ENCODE measurements at regions not wholly inside any gene's neighbourhood (a gene's known extent, or its start where the extent isn't known, plus 50 kb on each side); places are given as distances from the start of the nearest gene placed in this dataset.

DNA sequence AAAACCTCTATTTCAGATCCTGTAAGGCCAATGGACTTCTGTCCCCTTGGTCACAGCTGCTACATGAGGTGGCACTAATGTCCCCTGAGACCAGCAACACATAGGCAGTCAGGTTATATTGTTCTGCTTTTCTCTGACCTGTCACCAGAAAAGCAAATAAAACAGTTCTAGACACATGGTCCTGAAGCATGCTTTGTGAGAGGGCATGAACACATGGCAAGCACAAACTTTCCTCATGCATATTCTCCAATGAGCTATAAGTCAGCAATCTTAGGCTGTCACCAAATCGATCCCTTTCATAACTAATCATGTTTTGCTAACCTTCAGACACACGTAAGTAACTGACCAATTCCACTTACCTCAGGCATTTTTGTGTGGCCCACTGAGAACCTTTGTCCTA lies 225.4 kb upstream of the ZC3H12C start:
- DNase-seq: no peak

DNA sequence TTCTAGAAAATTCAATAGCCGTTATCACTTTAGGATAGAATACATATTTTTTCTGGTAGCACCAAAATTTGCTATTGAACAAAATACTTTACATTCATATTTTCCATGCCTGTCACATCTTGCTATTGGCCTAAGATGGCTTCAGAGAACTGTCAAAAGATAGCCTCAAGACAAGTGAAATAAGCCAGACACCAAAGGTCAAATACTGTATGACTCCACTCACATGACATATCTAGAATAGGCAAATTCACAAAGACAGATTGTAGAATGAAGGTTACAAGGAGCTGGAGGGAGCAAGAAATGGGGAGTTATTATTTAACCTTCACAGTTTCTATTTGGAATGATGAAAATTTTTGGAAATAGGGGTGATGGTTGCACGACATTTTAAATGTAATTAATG lies 223.7 kb upstream of the ZC3H12C start:
- DNase-seq: no peak

DNA sequence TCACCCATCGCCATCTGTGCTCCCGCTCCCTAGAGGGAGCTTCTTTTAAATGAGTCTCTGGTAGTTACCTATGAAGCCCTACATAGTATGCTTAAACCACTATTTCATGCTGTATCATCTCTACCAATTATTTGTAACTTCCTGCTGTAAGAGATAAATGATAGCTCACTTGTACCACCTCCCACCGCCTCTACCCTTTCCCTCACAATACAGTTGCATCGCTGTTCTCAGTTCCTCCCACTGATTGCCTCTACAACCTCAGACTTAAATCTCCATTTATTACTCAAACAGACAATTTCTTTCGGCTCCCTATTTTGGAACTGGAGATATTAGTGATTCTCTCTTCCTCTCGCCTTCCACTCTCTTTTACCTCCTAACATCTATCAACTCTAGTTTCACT lies 222.9 kb upstream of the ZC3H12C start:
- no peak for DNase-seq

DNA sequence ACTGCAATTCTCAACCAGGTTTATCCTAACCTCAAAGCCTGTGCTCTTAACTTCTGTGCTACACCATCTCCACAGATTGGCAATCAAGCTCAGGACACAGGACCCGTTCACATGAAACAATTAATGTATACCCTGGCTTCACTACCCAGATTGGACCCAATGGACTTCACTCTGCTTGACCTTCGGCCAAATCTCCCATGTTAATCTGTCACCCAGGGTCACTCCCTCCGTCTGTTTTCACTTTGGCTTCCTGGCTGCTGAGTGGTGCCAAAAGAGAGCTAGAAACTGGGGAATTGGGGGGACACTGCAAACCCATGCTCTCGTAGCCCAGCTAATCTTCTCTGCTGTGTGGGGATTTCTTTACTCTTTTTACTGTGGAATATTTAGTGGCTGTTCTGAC lies 216.1 kb upstream of the ZC3H12C start:
- DNase-seq: no peak

DNA sequence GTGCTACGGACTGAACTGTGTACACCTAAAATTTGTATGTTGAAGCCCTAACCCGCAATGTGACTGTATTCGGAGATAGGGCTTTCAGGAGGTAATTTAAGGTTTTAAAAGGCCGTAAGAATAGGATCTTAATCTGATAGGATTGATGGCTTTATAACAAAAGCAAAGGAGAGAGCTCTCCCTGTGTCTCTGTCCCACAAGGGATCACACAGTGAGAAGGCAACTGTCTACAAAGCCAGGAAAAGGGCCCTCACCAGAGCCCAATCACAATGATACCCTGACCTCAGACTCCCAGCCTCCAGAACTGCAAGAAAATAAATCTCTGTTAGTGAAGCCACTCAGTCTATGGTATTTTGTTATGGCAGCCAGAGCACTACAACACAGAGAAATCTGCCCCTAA lies 208.7 kb upstream of the ZC3H12C start:
- peak; percentile 46 for DNase-seq

DNA sequence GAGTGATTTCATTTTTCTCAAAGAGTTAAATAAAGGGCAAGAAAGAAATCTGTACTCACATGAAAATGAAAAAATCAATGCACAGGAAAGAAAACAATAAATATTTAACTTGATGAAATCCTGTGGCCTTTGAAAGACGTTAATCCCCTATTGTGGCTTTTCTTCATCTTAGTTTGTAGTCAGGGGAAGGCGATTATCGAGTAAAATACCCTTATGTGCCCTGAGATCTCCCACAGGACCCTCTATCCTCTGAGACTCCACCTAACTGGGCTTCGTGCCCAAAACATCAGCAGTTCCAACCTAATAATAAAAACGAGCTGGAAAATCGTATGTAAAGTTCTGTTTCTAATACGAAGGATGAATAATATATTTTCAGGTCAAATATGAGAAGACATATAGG lies 208.2 kb upstream of the ZC3H12C start:
- peak; percentile 76 for DNase-seq

DNA sequence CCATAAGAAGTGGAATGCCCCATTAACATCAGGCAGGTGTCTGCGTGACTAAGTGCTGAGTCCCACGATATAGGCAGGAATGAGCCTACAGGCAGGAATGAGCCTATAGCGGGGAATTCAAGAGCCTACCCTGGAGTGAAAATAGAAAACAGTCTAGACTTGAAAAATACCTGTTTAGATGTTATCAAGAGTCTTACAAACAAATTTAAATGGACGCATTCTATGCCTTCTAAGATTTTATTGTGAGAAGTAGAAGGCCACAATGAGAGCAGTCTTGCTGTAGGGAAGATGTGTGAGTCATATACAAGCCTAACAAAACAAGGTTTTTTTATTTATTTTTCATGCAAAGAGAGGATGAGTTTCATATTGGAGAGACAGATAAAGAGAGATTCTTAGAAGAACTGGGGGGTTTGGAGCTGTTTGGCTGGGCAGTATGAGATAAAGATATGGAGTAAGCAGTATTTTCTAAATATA lies 200.8 kb upstream of the ZC3H12C start:
- no peak for DNase-seq

DNA sequence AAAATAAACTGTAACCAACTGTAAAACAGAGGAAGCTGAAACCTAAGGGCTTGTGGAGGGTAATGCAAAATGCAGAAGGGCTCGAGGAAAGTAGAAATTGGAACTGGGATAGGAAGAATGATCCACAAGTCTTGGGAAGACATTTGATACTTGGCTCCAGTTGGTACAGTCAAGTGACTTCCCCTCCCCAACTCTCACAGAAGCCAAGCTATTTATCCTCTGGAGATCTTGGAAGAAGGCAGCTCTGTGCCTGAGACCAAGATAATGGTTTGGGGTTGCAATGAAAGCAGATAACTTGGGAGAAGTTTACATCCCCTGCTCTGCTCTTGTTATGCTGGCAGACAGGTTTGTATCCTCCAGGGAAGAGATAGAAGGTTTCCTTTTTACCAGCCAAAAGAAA lies 198.9 kb upstream of the ZC3H12C start:
- DNase-seq: no peak

DNA sequence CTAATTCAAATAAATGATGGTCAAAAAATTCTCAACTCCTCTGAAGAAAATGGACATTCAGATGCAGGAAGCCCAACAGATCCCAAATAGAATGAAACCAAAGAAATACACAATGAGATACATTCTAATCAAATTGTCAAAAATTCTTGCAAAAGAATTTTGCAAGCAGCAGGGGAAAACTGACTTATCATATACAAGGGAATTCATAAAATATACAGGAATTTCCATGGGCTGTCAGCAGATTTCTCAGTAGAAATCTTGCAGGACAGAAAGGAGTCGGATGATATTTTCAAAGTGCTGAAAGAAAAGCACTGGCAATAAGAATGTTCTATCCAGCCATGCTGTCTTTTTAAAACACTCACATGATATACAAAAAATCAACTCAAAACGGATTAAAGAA lies 194.6 kb upstream of the ZC3H12C start:
- no peak for DNase-seq

DNA sequence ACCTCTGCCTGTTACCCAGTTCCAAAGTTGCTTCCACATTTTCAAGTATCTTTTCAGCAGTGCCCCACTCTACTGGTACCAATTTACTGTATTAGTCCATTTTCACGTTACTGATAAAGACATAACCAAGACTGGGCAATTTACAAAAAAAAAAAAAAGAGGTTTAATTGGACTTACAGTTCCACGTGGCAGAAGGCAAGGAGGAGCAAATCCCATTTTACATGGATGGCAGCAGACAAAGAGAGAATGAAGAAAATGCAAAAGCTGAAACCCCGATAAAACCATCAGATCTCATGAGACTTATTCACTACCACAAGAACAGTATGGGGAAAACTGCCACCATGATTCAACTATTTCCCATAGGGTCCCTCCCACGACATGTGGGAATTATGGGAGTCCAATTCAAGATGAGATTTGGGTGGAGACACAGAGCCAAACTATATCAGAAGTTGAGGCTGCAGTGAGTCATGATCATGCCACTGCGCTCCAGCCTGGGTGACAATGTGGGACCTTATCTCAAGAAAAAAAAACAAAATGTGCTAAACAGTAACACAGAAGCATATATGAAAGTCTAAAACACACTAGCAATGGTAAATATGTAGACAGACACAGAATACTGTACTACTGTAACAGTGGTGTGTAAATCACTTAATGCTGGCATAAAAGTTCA lies 190.3 kb upstream of the ZC3H12C start:
- DNase-seq: no peak

DNA sequence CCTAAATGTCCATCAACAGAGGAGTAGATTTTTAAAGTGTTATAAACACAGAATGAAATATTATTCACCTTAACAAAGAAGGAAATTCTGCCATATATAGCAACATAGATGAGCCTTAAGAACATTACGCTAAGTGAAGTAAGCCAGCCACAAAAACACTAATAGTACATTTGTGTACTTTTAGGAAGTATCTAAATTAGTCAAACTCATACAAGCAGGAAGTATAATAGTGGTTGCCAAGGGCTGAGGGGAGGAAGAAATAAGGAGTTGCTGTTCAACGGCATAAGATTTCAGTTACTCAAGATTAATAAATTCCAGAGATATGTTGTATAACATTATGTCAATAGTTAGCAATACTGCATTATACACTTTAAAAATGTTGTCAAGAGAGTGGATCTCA lies 181.7 kb upstream of the ZC3H12C start:
- no peak for DNase-seq

DNA sequence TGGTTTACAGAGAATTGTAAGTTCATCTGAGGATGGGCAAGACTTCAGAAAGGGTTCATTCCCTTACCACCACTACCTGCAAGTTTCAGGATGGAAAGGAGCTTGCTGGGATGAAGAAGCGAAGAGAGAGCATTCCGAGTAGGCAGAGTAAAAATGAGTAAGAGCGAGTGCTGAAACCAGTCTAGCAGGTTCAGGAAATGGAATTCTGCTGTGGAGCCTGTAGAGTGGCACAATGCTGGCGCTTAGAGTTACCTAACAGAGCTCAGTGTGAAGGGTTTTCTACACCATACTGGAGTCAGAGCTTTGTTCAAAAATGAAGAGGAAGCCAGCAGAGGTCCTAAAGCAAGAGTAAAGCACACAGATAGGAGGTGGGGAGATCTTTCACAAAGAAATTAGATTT lies 179.2 kb upstream of the ZC3H12C start:
- no peak for DNase-seq

DNA sequence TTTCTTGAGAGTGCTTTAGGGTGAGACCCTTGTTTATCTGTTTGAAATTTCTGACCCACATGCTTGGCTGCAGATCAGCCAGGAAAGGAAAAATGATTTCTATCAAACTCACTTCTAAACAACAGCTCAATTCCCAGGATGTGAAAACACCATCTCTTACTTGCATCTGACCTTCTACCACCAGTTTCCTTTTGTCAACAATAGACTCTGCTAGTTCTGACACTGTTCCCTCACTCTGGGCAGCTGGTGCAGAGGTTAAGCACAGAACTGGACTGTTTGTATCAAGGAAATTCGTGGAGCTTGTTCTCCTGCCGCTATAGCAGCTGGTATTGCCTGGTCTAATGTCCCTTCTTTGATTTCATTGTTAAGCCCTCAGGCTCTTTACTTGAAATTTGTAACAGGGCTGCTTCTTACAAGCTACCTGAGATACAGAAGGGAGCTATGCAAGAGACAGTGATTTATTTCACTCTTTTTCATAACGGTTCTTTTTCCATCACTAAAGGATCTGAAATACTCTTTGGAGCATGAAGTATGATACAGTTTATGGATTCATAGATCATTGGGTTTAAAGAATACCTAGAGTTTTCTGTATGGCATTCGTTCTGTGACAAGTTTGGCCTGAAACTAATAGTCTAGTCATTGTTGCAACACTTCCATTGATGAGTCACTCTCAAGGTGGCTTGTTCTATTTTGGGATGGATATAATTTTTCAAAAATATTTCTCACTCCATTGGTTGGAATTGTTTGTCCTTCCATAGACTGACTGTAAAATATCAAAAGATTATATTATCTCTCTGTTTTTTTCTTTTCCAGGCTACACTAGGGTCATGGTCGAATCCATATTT lies 178.2 kb upstream of the ZC3H12C start:
- no peak for DNase-seq

DNA sequence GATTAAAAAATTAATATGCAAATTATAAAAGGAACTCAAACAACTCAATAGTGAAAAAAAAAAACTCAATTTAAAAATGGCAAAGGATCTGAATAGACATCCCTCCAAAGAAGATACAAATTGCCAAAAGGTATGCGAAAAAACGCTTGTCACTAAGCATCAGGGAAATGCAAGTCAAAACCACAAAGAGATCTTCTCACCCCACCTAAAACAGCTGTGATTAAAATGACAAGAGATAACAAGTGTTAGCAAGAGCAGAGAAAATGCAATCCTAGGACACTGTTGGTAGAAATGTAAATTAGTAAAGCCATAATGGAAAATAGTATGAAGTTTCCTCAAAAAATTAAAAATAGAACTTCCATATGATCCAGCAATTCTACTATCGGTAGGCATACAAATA lies 166.3 kb upstream of the ZC3H12C start:
- no peak for DNase-seq

DNA sequence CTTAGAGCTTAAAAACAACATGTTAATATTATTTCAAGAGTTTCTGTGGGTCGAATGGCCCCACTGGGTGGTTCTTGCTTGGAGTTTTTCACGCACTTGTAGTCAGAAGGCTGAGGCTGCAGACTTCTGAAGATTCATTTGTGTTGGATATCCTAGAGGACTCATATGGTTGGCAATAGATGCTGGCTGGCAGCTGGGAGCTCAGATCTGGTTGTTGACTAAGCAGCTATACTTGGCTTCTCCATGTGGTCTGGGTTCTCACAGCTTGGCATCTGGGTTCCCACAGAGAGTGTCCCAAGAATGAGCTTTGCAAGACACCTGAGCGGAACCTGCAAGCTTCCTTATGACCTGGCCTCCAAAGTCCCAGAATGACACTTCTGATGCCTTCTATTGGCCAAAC lies 163.9 kb upstream of the ZC3H12C start:
- no peak for DNase-seq

DNA sequence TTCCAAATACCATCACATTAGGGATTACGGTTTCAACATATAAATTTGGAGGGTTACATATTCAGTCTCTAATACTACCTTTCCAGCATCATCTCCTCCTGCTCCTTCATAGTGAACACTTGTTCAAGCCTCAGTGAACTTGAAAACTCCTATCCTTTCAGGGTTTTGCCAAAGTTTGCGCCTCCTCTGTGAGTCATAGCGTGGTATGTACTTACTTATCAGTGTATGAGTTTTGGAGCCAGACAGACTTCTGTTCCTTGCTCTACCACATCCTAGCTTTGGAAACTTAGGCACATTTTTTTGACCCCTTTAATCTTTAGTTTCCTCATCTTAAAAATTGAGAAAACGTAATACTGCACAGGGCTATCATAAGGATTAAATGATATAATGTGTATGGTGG lies 160.1 kb upstream of the ZC3H12C start:
- no peak for DNase-seq

DNA sequence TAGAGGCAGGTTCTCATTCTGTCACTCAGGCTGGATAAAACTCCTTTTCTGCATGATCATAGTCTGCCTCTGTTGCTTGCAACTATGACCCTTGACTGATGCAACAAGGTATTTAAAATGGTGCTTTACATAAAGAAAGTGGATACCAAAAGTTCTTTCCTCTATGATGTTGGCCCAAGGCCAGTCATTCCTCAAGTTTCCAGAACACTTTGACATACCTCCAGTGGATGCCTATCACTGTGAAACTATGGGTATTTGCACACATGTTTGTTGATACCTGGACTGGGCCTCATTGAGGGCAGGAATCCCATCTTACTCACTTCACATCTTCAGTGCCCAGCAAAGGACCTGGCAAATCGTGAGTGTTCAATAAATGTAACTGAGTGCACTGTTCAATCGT lies 159.0 kb upstream of the ZC3H12C start:
- no peak for DNase-seq

DNA sequence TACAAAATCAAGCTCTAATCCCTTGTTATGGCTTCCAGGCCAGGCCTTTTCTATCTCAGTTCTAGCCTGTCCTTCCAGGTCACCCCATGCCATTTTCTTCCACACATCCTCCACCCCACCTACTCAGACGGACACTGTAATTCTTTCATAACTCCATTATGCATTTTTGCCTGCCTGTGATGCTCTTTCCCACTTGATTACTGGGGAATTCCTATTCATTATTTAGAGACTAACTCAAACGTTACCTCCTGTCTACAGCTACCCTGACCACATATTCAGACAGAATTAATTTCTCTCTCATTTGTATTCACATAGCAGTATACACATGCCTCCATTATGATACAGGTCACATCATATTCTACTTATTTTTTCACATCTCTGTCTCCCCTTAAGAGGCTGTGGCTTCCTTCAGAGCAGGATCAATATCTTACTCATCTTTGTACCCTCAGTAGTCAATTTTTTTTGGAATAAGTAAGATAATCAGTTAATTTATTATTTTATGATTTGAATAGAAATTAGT lies 156.5 kb upstream of the ZC3H12C start:
- DNase-seq: no peak

DNA sequence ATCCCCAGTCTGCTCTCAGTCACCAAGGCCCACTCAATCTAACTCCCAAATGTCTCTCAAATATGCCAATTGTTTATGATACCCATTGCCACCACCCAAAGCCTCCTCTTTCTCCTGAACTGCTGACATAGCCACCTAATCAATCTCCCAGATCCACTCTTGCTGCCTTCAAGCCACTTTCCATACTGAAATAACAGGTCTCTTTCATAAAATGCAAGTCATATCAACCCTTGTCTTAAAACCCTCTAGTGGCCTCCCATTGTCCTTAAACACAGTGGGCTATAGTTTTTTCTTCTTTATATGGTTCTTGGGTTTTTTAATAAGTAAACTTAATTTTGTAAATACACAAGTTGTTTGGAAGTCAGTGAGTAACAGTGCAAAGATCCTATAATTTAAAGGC lies 155.2 kb upstream of the ZC3H12C start:
- no peak for DNase-seq

DNA sequence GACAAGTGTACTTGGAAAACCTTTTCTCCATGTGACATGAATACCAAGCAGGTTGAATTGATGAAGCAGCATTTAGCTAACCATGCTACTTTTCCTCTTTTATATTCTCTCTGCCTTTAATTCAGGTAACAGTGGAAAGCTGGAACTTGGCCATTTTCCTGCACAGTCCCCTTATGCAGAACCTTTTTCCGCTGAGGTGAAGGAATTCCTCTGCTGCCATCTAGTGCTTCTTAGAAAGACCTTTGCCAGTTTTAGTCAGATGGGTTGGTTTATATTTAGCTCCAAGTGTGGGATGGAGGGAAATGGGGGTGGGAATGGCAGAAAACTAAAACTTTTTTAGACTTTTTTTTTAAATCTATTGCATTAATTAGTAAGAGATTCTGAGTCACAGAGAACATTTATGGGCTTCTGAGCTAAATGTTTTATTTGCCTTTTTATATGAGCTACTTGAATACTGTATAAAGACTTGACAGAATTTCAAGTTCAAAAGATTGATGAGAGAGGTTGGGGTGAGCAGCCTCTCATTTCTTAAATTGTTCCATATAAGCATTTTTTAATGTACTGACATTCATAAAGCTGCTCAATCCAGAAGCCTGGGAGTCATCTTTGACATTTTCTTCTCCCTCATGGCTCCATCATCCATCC lies 153.9 kb upstream of the ZC3H12C start:
- peak; percentile 80 for DNase-seq

DNA sequence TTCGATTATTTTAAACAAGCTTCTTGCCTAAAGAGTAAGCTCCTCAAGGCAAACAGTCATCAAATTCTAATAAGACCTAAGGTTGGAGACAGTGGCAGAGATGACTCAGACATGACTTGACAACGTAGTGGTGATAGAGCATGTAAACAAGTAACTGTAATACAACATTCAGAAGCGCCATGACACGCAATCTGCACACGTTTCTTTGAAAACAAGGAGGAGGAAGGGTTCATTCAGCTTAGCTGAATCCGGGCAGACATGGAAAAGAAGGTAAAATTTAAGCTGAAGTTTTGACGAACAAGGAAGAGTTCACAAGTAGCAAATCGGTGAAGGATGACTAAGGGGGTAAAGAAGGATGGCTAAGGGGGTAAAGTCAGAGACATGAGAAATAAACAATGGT lies 152.4 kb upstream of the ZC3H12C start:
- no peak for DNase-seq

DNA sequence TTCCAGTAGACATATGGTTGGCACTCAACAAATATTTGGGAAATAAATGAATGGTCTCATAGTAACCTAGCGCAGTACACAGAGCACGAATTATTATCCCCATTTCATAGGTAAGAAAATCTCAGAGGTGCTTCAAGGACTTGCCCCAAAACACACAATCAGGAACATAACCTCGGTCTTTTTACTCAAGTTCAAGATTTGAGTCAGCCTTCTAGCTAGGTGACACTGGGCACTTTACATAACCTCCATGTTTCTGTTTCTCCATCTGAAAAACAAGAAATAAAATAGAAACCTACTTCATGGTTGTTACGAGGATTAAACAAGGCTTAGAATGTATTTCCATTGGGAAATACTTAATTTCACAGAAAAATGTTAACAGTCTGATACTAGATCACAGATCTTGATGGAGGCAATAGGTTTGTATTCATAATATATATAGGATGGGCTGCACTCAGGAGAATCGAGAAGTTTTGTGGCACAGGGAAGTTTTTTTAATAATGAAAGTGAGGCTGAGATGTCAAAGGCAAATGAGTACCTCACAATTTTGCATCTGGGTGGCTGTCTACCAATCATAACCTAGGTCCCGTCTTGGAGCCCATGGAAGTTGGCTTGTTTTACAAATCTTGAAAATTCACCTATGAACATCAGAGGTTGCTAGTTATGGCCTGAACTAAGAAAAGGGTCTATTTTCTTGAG lies 147.4 kb upstream of the ZC3H12C start:
- no peak for DNase-seq

DNA sequence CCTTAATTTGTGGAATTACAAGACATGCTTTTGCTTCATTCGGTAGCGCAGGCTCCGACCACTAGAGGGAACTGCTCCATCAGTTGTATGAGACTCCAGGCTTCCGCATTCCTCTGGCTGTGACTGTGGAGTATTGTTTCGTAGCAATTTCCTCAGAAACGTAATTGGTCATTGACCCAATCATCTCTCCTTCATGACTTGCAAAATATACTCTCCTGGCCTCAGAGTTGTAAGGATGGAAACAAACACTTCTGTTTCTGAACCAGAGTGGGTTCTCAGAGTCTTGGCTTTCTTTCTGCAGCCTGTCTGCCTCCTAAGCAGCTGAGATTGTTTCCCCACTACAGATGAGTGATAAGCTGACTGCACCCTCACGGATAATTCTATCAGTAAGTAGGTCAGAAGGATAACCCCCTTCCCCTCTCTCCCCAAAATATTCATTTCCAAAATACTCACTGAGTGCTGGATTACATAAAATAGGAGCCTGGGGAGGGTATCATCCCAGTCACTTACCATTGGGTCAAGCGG lies 146.8 kb upstream of the ZC3H12C start:
- peak; percentile 75 for DNase-seq

All from NCI-H82 (cell line).